Suprapubic skin (tissue), 4 donors: ENCODE measurements at regions not wholly inside any gene's neighbourhood (a gene's known extent, or its start where the extent isn't known, plus 50 kb on each side); places are given as distances from the start of the nearest gene placed in this dataset.

Experiments
- DNase-seq, 2 donors: peaks; one replicate each; pipeline ENCODE4 v3.0.0-alpha.2; 2019; ENCODE audit warnings: low spot score in 2 of 2
- H3K27ac ChIP-seq: fragments of 200-600 bp; sonication (generic); one replicate; pipeline ENCODE4 v1.5.1; 2019
- H3K27me3 ChIP-seq: fragments of 200-600 bp; sonication (generic); one replicate; pipeline ENCODE4 v1.5.1; 2019
- H3K36me3 ChIP-seq: fragments of 200-600 bp; sonication (generic); one replicate; pipeline ENCODE4 v1.5.1; 2019
- H3K4me1 ChIP-seq: fragments of 200-600 bp; sonication (generic); one replicate; pipeline ENCODE4 v1.5.1; 2019
- H3K4me3 ChIP-seq: fragments of 200-600 bp; sonication (generic); one replicate; pipeline ENCODE4 v1.5.1; 2019; ENCODE audit warnings: mild to moderate bottlenecking
- H3K9me3 ChIP-seq: fragments of 200-600 bp; sonication (generic); one replicate; pipeline ENCODE4 v1.5.1; 2019
- CTCF ChIP-seq, 2 donors: fragments of 200-600 bp in 1 of 2; fragments of 450-650 bp in 1 of 2; sonication (generic) in 1 of 2; IDR thresholded peaks; one replicate each; pipeline ENCODE4 v1.5.1; 2016 to 2019; ENCODE audit warnings: antibody characterized with exemption in 2 of 2, mild to moderate bottlenecking in 1 of 2, moderate library complexity in 1 of 2
- EP300 ChIP-seq: sonication (generic); formaldehyde crosslinking; IDR thresholded peaks from one replicate; pipeline ENCODE4 v1.6.1; 2017; ENCODE audit warnings: antibody characterized with exemption
- POLR2A ChIP-seq, 2 donors: fragments of 450-650 bp; IDR thresholded peaks; one replicate each; pipeline ENCODE4 v1.6.1; 2017; ENCODE audit warnings: antibody characterized with exemption in 2 of 2, mild to moderate bottlenecking in 2 of 2, moderate library complexity in 2 of 2
- POLR2AphosphoS5 ChIP-seq, 3 donors: sonication (generic); formaldehyde crosslinking; IDR thresholded peaks; one replicate each; pipeline ENCODE4 v1.6.1; 2017; ENCODE audit warnings: antibody characterized with exemption in 3 of 3
- WGBS: methylation state at CpG from one replicate; pipeline ENCODE4 v1.1.5; 2018; 5-methylcytosine and 5-hydroxymethylcytosine counted together

GRCh38 chr12:126535971-126536370 lies 1470.7 kb downstream of the AACS start:
- DNase-seq, result no peak
- no peaks in the 10 kb centered on the region for H3K4me1 ChIP-seq
- no peaks in the 10 kb centered on the region for H3K27me3 ChIP-seq
- no peaks in the 10 kb centered on the region for H3K36me3 ChIP-seq
- no peak for TF ChIP-seq POLR2AphosphoS5 (IDR thresholded peaks at IDR 0.05)
- TF ChIP-seq POLR2A (IDR thresholded peaks at IDR 0.05), result no peak
- TF ChIP-seq CTCF (IDR thresholded peaks at IDR 0.05), result no peak
- no peak for TF ChIP-seq EP300
- no peak overlapping the region for H3K4me3 ChIP-seq
- H3K27ac ChIP-seq, result no peak overlapping the region
- WGBS, result 41% methylated on average over 4 of the region's 4 CpGs
- no peaks in the 10 kb centered on the region for H3K9me3 ChIP-seq

GRCh38 chr12:126537961-126538530 lies 1472.8 kb downstream of the AACS start:
- no peaks in the 10 kb centered on the region for H3K27me3 ChIP-seq
- WGBS, result 61% methylated on average over 3 of the region's 3 CpGs
- no peak for TF ChIP-seq CTCF (IDR thresholded peaks at IDR 0.05)
- no peak for TF ChIP-seq POLR2A (IDR thresholded peaks at IDR 0.05)
- no peak for TF ChIP-seq POLR2AphosphoS5 (IDR thresholded peaks at IDR 0.05)
- TF ChIP-seq EP300, result no peak
- no peaks in the 10 kb centered on the region for H3K36me3 ChIP-seq
- no peaks in the 10 kb centered on the region for H3K4me1 ChIP-seq
- no peak overlapping the region for H3K4me3 ChIP-seq
- no peak overlapping the region for H3K27ac ChIP-seq
- no peaks in the 10 kb centered on the region for H3K9me3 ChIP-seq
- DNase-seq, result no peak

- Histone ChIP-seq H3K4me3 (no peak overlapping the region), H3K27me3 (no peaks in the 10 kb centered on the region), H3K4me1 (no peaks in the 10 kb centered on the region), H3K36me3 (no peaks in the 10 kb centered on the region), H3K27ac (no peak overlapping the region), H3K9me3 (no peaks in the 10 kb centered on the region)
- no peak for TF ChIP-seq POLR2AphosphoS5 (IDR thresholded peaks at IDR 0.05)
- TF ChIP-seq CTCF (IDR thresholded peaks at IDR 0.05), result no peak
- no peak for TF ChIP-seq POLR2A (IDR thresholded peaks at IDR 0.05)
- TF ChIP-seq EP300, result no peak
- DNase-seq, result no peak
- 90% methylated on average over 2 of the region's 2 CpGs for WGBS
Measured at GRCh38 chr12:126538888-126539287, 1473.7 kb downstream of the AACS start.

GRCh38 chr12:126545411-126545810 lies 1480.2 kb downstream of the AACS start:
- Histone ChIP-seq H3K4me3 (no peak overlapping the region), H3K27me3 (no peaks in the 10 kb centered on the region), H3K27ac (no peak overlapping the region), H3K9me3 (no peaks in the 10 kb centered on the region), H3K4me1 (no peaks in the 10 kb centered on the region), H3K36me3 (no peaks in the 10 kb centered on the region)
- WGBS, result 66% methylated on average over 4 of the region's 4 CpGs
- TF ChIP-seq CTCF (IDR thresholded peaks at IDR 0.05) (no peak), EP300 (no peak), POLR2AphosphoS5 (IDR thresholded peaks at IDR 0.05) (no peak), POLR2A (IDR thresholded peaks at IDR 0.05) (no peak)
- no peak for DNase-seq

GRCh38 chr12:126547905-126548304 lies 1482.7 kb downstream of the AACS start:
- no peak overlapping the region for H3K4me3 ChIP-seq
- H3K36me3 ChIP-seq, result no peaks in the 10 kb centered on the region
- TF ChIP-seq EP300 (no peak), CTCF (IDR thresholded peaks at IDR 0.05) (no peak), POLR2AphosphoS5 (IDR thresholded peaks at IDR 0.05) (no peak), POLR2A (IDR thresholded peaks at IDR 0.05) (no peak)
- DNase-seq, result no peak
- no peaks in the 10 kb centered on the region for H3K9me3 ChIP-seq
- H3K4me1 ChIP-seq, result no peaks in the 10 kb centered on the region
- H3K27me3 ChIP-seq, result no peaks in the 10 kb centered on the region
- H3K27ac ChIP-seq, result no peak overlapping the region
- WGBS, result 46% methylated on average over 10 of the region's 10 CpGs
